ENCODE measurements at regions not wholly inside any gene's neighbourhood (a gene's known extent, or its start where the extent isn't known, plus 50 kb on each side); places are given as distances from the start of the nearest gene placed in this dataset.

DNA sequence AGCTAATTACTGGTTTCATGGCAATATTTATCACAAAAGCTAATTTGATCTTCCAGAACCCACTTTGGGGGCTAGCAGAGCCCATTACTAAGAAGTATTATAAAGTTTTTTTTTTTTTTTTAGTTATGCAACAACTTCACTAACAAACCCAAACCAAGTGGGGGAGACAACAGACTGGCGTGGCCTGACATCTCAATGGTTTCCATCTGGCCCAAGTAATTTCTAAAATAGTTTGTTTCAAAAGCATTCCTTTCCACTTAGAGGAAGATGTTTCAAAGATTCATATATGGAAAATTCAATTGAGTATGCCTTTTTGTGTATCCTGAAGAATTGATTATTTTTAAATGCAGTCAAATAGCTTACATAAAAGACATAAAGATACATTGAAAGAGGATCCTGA is 367.1 kb downstream of the HRH4 start:
- no peak for DNase-seq (ENCODE audit: insufficient read length, low spot score)
- TF ChIP-seq, protein P1, sequence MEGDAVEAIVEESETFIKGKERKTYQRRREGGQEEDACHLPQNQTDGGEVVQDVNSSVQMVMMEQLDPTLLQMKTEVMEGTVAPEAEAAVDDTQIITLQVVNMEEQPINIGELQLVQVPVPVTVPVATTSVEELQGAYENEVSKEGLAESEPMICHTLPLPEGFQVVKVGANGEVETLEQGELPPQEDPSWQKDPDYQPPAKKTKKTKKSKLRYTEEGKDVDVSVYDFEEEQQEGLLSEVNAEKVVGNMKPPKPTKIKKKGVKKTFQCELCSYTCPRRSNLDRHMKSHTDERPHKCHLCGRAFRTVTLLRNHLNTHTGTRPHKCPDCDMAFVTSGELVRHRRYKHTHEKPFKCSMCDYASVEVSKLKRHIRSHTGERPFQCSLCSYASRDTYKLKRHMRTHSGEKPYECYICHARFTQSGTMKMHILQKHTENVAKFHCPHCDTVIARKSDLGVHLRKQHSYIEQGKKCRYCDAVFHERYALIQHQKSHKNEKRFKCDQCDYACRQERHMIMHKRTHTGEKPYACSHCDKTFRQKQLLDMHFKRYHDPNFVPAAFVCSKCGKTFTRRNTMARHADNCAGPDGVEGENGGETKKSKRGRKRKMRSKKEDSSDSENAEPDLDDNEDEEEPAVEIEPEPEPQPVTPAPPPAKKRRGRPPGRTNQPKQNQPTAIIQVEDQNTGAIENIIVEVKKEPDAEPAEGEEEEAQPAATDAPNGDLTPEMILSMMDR (IDR thresholded peaks at IDR 0.05; ENCODE audit: insufficient read depth, missing control alignments) = no peak
- peak; percentile 60 for FAIRE-seq

DNA sequence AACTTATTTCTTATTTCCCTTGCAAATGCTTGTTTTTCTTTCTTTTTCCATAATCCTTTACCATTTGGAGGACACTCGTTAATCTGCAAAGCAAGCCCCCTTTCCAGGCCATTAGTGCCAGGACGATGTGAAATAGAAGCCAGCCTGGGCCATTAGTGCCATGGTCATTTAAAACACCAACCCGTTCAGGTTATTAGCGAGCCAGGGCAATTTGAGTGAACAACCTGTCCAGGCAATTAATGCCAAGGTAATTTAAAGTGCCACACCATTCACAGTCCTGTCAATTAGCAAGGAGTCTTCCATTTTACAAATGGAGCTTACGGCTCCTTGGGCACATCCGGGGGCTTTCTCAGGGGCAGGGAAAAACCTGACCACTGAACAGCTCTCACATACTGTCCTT is 370.6 kb downstream of the HRH4 start:
- TF ChIP-seq, protein P1 (IDR thresholded peaks at IDR 0.05; ENCODE audit: insufficient read depth, missing control alignments) = no peak
- FAIRE-seq (no peak), DNase-seq (ENCODE audit: insufficient read length, low spot score) (no peak)

DNA sequence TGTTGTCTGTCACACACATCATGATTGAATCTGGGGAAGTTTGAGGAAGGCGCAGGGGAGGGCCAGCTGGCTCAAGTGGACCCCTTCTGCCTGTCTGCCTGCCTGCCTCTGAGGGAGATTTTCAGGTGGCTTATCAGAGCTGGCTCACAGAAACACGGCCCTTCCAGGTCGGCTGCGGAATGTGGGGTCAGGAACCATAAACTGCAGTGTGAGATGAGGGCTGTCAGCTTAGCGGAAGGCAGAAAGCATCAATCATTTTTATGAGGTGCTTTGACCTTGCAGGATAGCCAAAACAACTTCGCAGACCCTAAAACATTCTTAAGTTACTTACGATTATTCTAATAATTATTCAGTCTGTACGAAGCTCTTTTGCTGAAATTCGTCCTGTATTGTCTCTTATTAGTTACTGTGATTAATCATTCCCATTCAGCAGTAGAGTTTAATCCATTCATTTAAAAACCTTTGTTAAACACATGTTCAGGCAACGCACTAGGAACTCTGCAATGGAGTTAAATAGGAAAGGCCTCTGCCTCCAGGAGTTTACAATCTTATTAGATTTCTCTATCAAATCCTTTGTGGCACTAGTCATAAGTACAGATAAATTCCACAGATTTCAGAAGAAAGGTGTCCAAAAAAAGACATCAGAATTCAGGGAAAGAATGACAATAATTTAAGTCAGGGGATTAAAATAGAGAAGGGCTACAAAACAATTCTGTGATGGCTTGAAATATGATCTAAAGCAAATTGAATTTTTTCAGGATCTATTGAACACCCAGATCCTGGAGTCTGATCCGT is 371.6 kb downstream of the HRH4 start:
- FAIRE-seq = no peak
- TF ChIP-seq, protein P1 (IDR thresholded peaks at IDR 0.05; ENCODE audit: insufficient read depth, missing control alignments) = no peak
- DNase-seq (ENCODE audit: insufficient read length, low spot score) = no peak

- TF ChIP-seq, protein P1 (IDR thresholded peaks at IDR 0.05; ENCODE audit: insufficient read depth, missing control alignments) = no peak
- no peak for DNase-seq (ENCODE audit: insufficient read length, low spot score)
- FAIRE-seq = no peak
Observed at GRCh38 chr18:24835751-24836150, 375.3 kb downstream of the HRH4 start.

- FAIRE-seq = no peak
- DNase-seq (ENCODE audit: insufficient read length, low spot score) = no peak
- TF ChIP-seq, protein P1 (IDR thresholded peaks at IDR 0.05; ENCODE audit: insufficient read depth, missing control alignments) = no peak
Observed at GRCh38 chr18:24837066-24837465, 376.6 kb downstream of the HRH4 start.

DNA sequence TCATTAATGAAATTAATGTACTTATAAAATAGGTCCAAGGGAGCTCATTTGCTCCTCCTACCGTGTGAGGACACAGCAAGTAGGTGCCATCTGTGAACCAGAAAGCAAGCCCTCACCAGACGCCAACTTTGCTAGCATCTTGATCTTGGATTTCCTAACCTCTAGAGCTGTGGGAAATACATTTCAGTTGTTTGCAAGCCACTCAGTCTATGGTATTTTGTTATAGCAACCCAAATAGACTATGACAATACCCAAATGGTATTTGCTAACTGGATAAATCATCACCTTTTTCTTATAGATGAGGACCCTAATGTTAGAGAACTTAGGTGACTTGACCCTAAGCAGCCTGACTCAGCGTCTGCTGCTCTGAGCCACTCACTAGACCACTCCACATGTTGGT is 379.6 kb downstream of the HRH4 start:
- DNase-seq (ENCODE audit: insufficient read length, low spot score) (no peak), FAIRE-seq (no peak)
- TF ChIP-seq, protein P1 (IDR thresholded peaks at IDR 0.05; ENCODE audit: insufficient read depth, missing control alignments) = no peak

- DNase-seq (ENCODE audit: insufficient read length, low spot score) (no peak), FAIRE-seq (no peak)
- TF ChIP-seq, protein P1 (IDR thresholded peaks at IDR 0.05; ENCODE audit: insufficient read depth, missing control alignments) = no peak
Observed at GRCh38 chr18:24840640-24841039, 380.2 kb downstream of the HRH4 start.

All from D721Med (cell line).